Skin epidermis (tissue), 12 donors: ENCODE measurements at regions not wholly inside any gene's neighbourhood (a gene's known extent, or its start where the extent isn't known, plus 50 kb on each side); places are given as distances from the start of the nearest gene placed in this dataset.

ENCODE experiments used
- H3K27ac ChIP-seq, 21 experiments: fragments of 200-600 bp; sonication (generic) in 11 of 21; one replicate each; pipeline ENCODE4 v1.5.0; 2020; ENCODE audit warnings: mild to moderate bottlenecking in 3 of 21, inconsistent platforms in 2 of 21, moderate library complexity in 2 of 21
- H3K4me3 ChIP-seq, 7 experiments: fragments of 200-600 bp; sonication (generic) in 2 of 7; one replicate each; pipeline ENCODE4 v1.5.0; 2020; ENCODE audit warnings: inconsistent platforms in 2 of 7, mild to moderate bottlenecking in 2 of 7, moderate library complexity in 1 of 7

GRCh38 chr15:38153781-38154180, 98.9 kb upstream of the SPRED1 start:
- Histone ChIP-seq H3K4me3 (no peak overlapping the region), H3K27ac (no peak overlapping the region)

GRCh38 chr15:38154255-38154654, 98.4 kb upstream of the SPRED1 start:
- H3K4me3 ChIP-seq: no peak overlapping the region
- no peak overlapping the region for H3K27ac ChIP-seq

- Histone ChIP-seq H3K4me3 (no peak overlapping the region), H3K27ac (no peak overlapping the region)
Measured at GRCh38 chr15:38154837-38155236, 97.8 kb upstream of the SPRED1 start.

GRCh38 chr15:38163658-38164057, 89.0 kb upstream of the SPRED1 start:
- no peak overlapping the region for H3K4me3 ChIP-seq
- no peak overlapping the region for H3K27ac ChIP-seq

- Histone ChIP-seq H3K27ac (peak overlapping the region in 2 of 21 experiments; percentile 3 to 16), H3K4me3 (no peak overlapping the region)
Measured at GRCh38 chr15:38164061-38164460, 88.6 kb upstream of the SPRED1 start.

GRCh38 chr15:38164507-38164906, 88.1 kb upstream of the SPRED1 start:
- no peak overlapping the region for H3K4me3 ChIP-seq
- peak overlapping the region in 2 of 21 experiments; percentile 3 to 16 for H3K27ac ChIP-seq

- H3K4me3 ChIP-seq: no peak overlapping the region
- H3K27ac ChIP-seq: no peak overlapping the region
Measured at GRCh38 chr15:38168467-38169070, 84.1 kb upstream of the SPRED1 start.

- no peak overlapping the region for H3K27ac ChIP-seq
- no peak overlapping the region for H3K4me3 ChIP-seq
Measured at GRCh38 chr15:38171973-38172372, 80.7 kb upstream of the SPRED1 start.

GRCh38 chr15:38174691-38175090, 77.9 kb upstream of the SPRED1 start:
- no peak overlapping the region for H3K4me3 ChIP-seq
- no peak overlapping the region for H3K27ac ChIP-seq

- Histone ChIP-seq H3K27ac (no peak overlapping the region), H3K4me3 (no peak overlapping the region)
Measured at GRCh38 chr15:38176155-38176554, 76.5 kb upstream of the SPRED1 start.

- no peak overlapping the region for H3K27ac ChIP-seq
- H3K4me3 ChIP-seq: no peak overlapping the region
Measured at GRCh38 chr15:38176691-38177090, 75.9 kb upstream of the SPRED1 start.

- Histone ChIP-seq H3K4me3 (no peak overlapping the region), H3K27ac (no peak overlapping the region)
Measured at GRCh38 chr15:38182900-38183299, 69.7 kb upstream of the SPRED1 start.

- Histone ChIP-seq H3K27ac (no peak overlapping the region), H3K4me3 (no peak overlapping the region)
Measured at GRCh38 chr15:38186507-38186906, 66.1 kb upstream of the SPRED1 start.

- H3K4me3 ChIP-seq: no peak overlapping the region
- H3K27ac ChIP-seq: no peak overlapping the region
Measured at GRCh38 chr15:38187630-38188313, 64.9 kb upstream of the SPRED1 start.

GRCh38 chr15:38189671-38190295, 62.9 kb upstream of the SPRED1 start:
- no peak overlapping the region for H3K27ac ChIP-seq
- H3K4me3 ChIP-seq: no peak overlapping the region

- H3K27ac ChIP-seq: no peak overlapping the region
Measured at GRCh38 chr15:38190501-38190900, 62.1 kb upstream of the SPRED1 start.

GRCh38 chr15:38192496-38192895, 60.1 kb upstream of the SPRED1 start:
- Histone ChIP-seq H3K4me3 (no peak overlapping the region), H3K27ac (no peak overlapping the region)

More at GRCh38 chr15:38190501-38190900, 62.1 kb upstream of the SPRED1 start:
- no peak overlapping the region for H3K4me3 ChIP-seq

- Histone ChIP-seq H3K27ac (no peak overlapping the region), H3K4me3 (no peak overlapping the region)
Measured at GRCh38 chr15:38193496-38193895, 59.1 kb upstream of the SPRED1 start.

GRCh38 chr15:38195191-38195901, 57.3 kb upstream of the SPRED1 start:
- no peak overlapping the region for H3K4me3 ChIP-seq

GRCh38 chr15:38196076-38196475, 56.6 kb upstream of the SPRED1 start:
- H3K27ac ChIP-seq: peak overlapping the region in 2 of 21 experiments; percentile 22 to 33
- H3K4me3 ChIP-seq: no peak overlapping the region

More at GRCh38 chr15:38195191-38195901, 57.3 kb upstream of the SPRED1 start:
- H3K27ac ChIP-seq: peak overlapping the region in 1 of 21 experiments; percentile 43
